Endothelial cell of umbilical vein (primary cell): ENCODE measurements at regions not wholly inside any gene's neighbourhood (a gene's known extent, or its start where the extent isn't known, plus 50 kb on each side); places are given as distances from the start of the nearest gene placed in this dataset.

Source experiments
- BruUV-seq: library from RNA; stranded (reverse); fragments of 400-500 nt; replicated peaks from 2 replicates; lab custom pipeline; 2021; lab: Mats Ljungman, UMichigan
- CTCF ChIA-PET: fragments of 300-600, 350-600 bp; sonication (Branson Sonifier 250); formaldehyde crosslinking; loops from one replicate; lab custom pipeline; 2021; ENCODE audit warnings: antibody characterized with exemption, inconsistent platforms; lab: Charles Lee
- POLR2A ChIA-PET: fragments of 300-600, 350-600 bp; sonication (Branson Sonifier 250); formaldehyde crosslinking; loops from one replicate; lab custom pipeline; 2021; ENCODE audit warnings: antibody characterized with exemption, inconsistent platforms; lab: Charles Lee
- DNase-seq: peaks from one replicate; pipeline ENCODE4 v3.0.0-alpha.2; 2011; ENCODE audit warnings: low read depth, low spot score
- FAIRE-seq: peaks from 2 replicates; lab custom pipeline; 2011; peaks lifted over from hg19 to GRCh38; lab: Jason Lieb, UNC
- H2AFZ ChIP-seq: 2 replicates; pipeline ENCODE4 v1.6.0; 2012; ENCODE audit warnings: low read depth, low read length, control low read depth, inconsistent platforms
- H3K27ac ChIP-seq: 2 replicates; pipeline ENCODE4 v1.5.1; 2011; ENCODE audit warnings: low read depth, mild to moderate bottlenecking, control low read depth, low read length, moderate library complexity; ENCODE audit not compliant: insufficient read depth
- H3K27me3 ChIP-seq, 2 experiments: 2 replicates each; pipeline versions ENCODE4 v1.6.0 to v1.6.1; 2011; ENCODE audit warnings: low read length in 2 of 2, mixed read lengths in 1 of 2; ENCODE audit not compliant: control insufficient read depth in 2 of 2, insufficient read depth in 2 of 2
- H3K36me3 ChIP-seq, 2 experiments: 2 replicates in 1 of 2; 3 replicates in 1 of 2; pipeline ENCODE4 v1.5.1; 2011; ENCODE audit warnings: low read length in 2 of 2, mild to moderate bottlenecking in 1 of 2, moderate library complexity in 1 of 2; ENCODE audit not compliant: control insufficient read depth in 2 of 2, insufficient read depth in 2 of 2; ENCODE audit errors: extremely low read depth in 1 of 2
- H3K4me1 ChIP-seq: 3 replicates; pipeline ENCODE4 v1.5.1; 2011; ENCODE audit warnings: mild to moderate bottlenecking, low read length; ENCODE audit not compliant: control insufficient read depth, insufficient read depth; ENCODE audit errors: extremely low read depth
- H3K4me2 ChIP-seq: 2 replicates; pipeline ENCODE4 v1.6.1; 2011; ENCODE audit warnings: low read length, control low read depth, mixed read lengths; ENCODE audit not compliant: insufficient read depth
- H3K4me3 ChIP-seq, 3 experiments: fragments of 200-600 bp in 1 of 3; sonication (generic), shearing (Covaris generic) in 1 of 3; replicated peaks in 1 of 3; 2 replicates each; pipeline ENCODE4 v1.5.1; 2011 to 2016; ENCODE audit warnings: control low read depth in 3 of 3, low read length in 3 of 3, mild to moderate bottlenecking in 2 of 3, inconsistent platforms in 1 of 3, low read depth in 1 of 3, moderate library complexity in 1 of 3; ENCODE audit not compliant: insufficient read depth in 1 of 3
- H3K79me2 ChIP-seq: 2 replicates; pipeline ENCODE4 v1.6.0; 2012; ENCODE audit warnings: low read length, inconsistent platforms; ENCODE audit not compliant: control insufficient read depth, insufficient read depth
- H3K9ac ChIP-seq: replicated peaks from 2 replicates; pipeline ENCODE3; 2011; ENCODE audit warnings: low read length, control low read depth; ENCODE audit not compliant: insufficient read depth; ENCODE audit errors: extremely low read depth
- H3K9me1 ChIP-seq: replicated peaks from 3 replicates; pipeline ENCODE4 v1.6.0; 2011; ENCODE audit warnings: mild to moderate bottlenecking, low read length; ENCODE audit not compliant: control insufficient read depth, insufficient read depth; ENCODE audit errors: extremely low read depth
- H3K9me3 ChIP-seq: replicated peaks from 2 replicates; pipeline ENCODE4 v1.5.1; 2012; ENCODE audit warnings: low read length, inconsistent platforms; ENCODE audit not compliant: control insufficient read depth, insufficient read depth
- H4K20me1 ChIP-seq: replicated peaks from 2 replicates; pipeline ENCODE3; 2011; ENCODE audit warnings: mild to moderate bottlenecking, low read length; ENCODE audit not compliant: control insufficient read depth, insufficient read depth; ENCODE audit errors: extremely low read depth
- EZH2 ChIP-seq: IDR thresholded peaks from 2 replicates; pipeline ENCODE4 v1.6.1; 2012; ENCODE audit warnings: borderline replicate concordance, low read depth, mild to moderate bottlenecking, moderate library complexity, low read length, inconsistent platforms; ENCODE audit not compliant: severe bottlenecking
- FOS ChIP-seq: IDR thresholded peaks from 2 replicates; pipeline ENCODE4 v1.6.1; 2011; ENCODE audit warnings: mild to moderate bottlenecking, low read length, moderate library complexity, borderline replicate concordance; ENCODE audit not compliant: insufficient read depth
- GATA2 ChIP-seq: IDR thresholded peaks from 2 replicates; pipeline ENCODE4 v1.7.0; 2011; ENCODE audit warnings: low read depth, mild to moderate bottlenecking, moderate library complexity, mixed read lengths, low read length; ENCODE audit not compliant: insufficient read length, insufficient read depth
- JUN ChIP-seq: IDR thresholded peaks from 2 replicates; pipeline ENCODE4 v1.6.1; 2011; ENCODE audit warnings: borderline replicate concordance, low read depth; ENCODE audit not compliant: insufficient read length, insufficient read depth
- MYC ChIP-seq: IDR thresholded peaks from one replicate; pipeline ENCODE4 v1.6.1; 2011; ENCODE audit warnings: mild to moderate bottlenecking, low read depth, low read length
- POLR2A ChIP-seq: IDR thresholded peaks from 2 replicates; pipeline ENCODE4 v1.6.1; 2012; ENCODE audit warnings: low read depth, mild to moderate bottlenecking, control low read depth, low read length
- POLR2AphosphoS5 ChIP-seq: IDR thresholded peaks from 2 replicates; pipeline ENCODE4 v1.6.1; 2012; ENCODE audit warnings: low read depth, mild to moderate bottlenecking, control low read depth, low read length, moderate library complexity; ENCODE audit not compliant: insufficient read depth
- dilution Hi-C: fragments of 300-500 bp; cut with MboI; formaldehyde crosslinking; loops from one replicate; pipeline ENCODE4 v1.15.0; 2019; ENCODE audit warnings: low sequenced_read_pairs; ENCODE audit not compliant: extremely low pct_ligation_motif_present
- intact Hi-C: fragments of 100-400 bp; cut with micrococcal nuclease; formaldehyde crosslinking; loops from one replicate; pipeline ENCODE4 v1.10.0; 2022
- TF ChIP-seq, protein P1 (sequence below), 2 donors: IDR thresholded peaks; 1 replicate in 1 of 2; 2 replicates in 1 of 2; pipeline ENCODE4 v1.5.1; 2011; ENCODE audit warnings: low read length in 2 of 2, mild to moderate bottlenecking in 2 of 2, moderate library complexity in 2 of 2, control low read depth in 1 of 2, inconsistent platforms in 1 of 2, low read depth in 1 of 2; ENCODE audit not compliant: insufficient read depth in 1 of 2; ENCODE audit errors: extremely low read depth in 1 of 2
- TF ChIP-seq, protein P2 (sequence below): IDR thresholded peaks from 2 replicates; pipeline ENCODE4 v1.6.1; 2011; ENCODE audit not compliant: insufficient read depth, insufficient read length

DNA sequence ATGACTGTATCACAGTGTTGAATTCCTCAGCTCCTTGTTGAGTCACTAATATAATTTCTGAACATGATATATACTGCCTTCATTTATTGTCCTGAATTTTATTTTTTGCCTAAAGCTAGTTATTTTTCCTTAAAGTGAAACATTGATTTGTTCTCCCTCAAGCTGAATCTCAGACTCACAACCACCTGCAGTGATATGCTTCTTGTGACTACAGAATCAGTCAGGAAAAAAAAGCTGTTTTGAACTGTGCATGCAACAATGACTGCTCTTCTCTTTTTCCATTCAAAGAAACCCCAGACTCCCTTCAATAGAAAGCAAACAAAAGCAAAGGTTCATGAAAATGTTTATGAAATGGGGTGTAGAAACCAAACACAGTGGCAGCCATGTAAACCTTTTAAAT is 470.2 kb upstream of the CHD1 start:
- H3K27me3 ChIP-seq = no peaks in the 10 kb centered on the region
- no peak overlapping the region for H3K4me2 ChIP-seq
- no peak for DNase-seq
- intact Hi-C loops (no loop called here), dilution Hi-C loops (no loop called here)
- no peaks in the 10 kb centered on the region for H3K4me1 ChIP-seq
- no peaks in the 10 kb centered on the region for H3K79me2 ChIP-seq
- FAIRE-seq = no peak
- no TSS peak for BruUV-seq
- H3K9me1 ChIP-seq = no peaks in the 10 kb centered on the region
- no peak overlapping the region for H3K9ac ChIP-seq
- no peak overlapping the region for H2AFZ ChIP-seq
- H3K4me3 ChIP-seq = no peak overlapping the region
- ChIA-PET POLR2A (no interaction called here), CTCF (no interaction called here)
- H3K27ac ChIP-seq = no peak overlapping the region
- H4K20me1 ChIP-seq = no peaks in the 10 kb centered on the region
- H3K9me3 ChIP-seq = no peaks in the 10 kb centered on the region
- TF ChIP-seq FOS = no peak
- TF ChIP-seq, protein P1, sequence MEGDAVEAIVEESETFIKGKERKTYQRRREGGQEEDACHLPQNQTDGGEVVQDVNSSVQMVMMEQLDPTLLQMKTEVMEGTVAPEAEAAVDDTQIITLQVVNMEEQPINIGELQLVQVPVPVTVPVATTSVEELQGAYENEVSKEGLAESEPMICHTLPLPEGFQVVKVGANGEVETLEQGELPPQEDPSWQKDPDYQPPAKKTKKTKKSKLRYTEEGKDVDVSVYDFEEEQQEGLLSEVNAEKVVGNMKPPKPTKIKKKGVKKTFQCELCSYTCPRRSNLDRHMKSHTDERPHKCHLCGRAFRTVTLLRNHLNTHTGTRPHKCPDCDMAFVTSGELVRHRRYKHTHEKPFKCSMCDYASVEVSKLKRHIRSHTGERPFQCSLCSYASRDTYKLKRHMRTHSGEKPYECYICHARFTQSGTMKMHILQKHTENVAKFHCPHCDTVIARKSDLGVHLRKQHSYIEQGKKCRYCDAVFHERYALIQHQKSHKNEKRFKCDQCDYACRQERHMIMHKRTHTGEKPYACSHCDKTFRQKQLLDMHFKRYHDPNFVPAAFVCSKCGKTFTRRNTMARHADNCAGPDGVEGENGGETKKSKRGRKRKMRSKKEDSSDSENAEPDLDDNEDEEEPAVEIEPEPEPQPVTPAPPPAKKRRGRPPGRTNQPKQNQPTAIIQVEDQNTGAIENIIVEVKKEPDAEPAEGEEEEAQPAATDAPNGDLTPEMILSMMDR (IDR thresholded peaks at IDR 0.05; ENCODE audit: extremely low read depth in 1 of 2, insufficient read depth in 1 of 2, low read depth in 1 of 2, low read length in 2 of 2) = no peak
- no peaks in the 10 kb centered on the region for H3K36me3 ChIP-seq

- Histone ChIP-seq H3K27ac (no peak overlapping the region), H3K9ac (no peak overlapping the region), H3K9me1 (no peaks in the 10 kb centered on the region), H3K4me2 (no peak overlapping the region), H3K36me3 (no peaks in the 10 kb centered on the region), H3K27me3 (no peaks in the 10 kb centered on the region), H3K9me3 (no peaks in the 10 kb centered on the region), H3K79me2 (no peaks in the 10 kb centered on the region), H2AFZ (no peak overlapping the region), H3K4me3 (no peak overlapping the region), H3K4me1 (no peaks in the 10 kb centered on the region), H4K20me1 (no peaks in the 10 kb centered on the region)
- DNase-seq (no peak), FAIRE-seq (no peak)
- ChIA-PET POLR2A (no interaction called here), CTCF (no interaction called here)
- intact Hi-C loops (no loop called here), dilution Hi-C loops (no loop called here)
- TF ChIP-seq MYC (no peak), FOS (no peak), GATA2 (no peak), POLR2A (no peak), EZH2 (no peak), POLR2AphosphoS5 (no peak), JUN (no peak)
- TF ChIP-seq, protein P1 (IDR thresholded peaks at IDR 0.05; ENCODE audit: extremely low read depth in 1 of 2, insufficient read depth in 1 of 2, low read depth in 1 of 2, low read length in 2 of 2) = no peak
- TF ChIP-seq, protein P2, sequence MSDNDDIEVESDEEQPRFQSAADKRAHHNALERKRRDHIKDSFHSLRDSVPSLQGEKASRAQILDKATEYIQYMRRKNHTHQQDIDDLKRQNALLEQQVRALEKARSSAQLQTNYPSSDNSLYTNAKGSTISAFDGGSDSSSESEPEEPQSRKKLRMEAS = no peak
- no TSS peak for BruUV-seq
These were observed 457.7 kb upstream of the CHD1 start for GRCh38 chr5:99386406-99387077.
